NCI-H1417 (cell line): ENCODE measurements at regions not wholly inside any gene's neighbourhood (a gene's known extent, or its start where the extent isn't known, plus 50 kb on each side); places are given as distances from the start of the nearest gene placed in this dataset.
A peak's percentile ranks its signal among the peaks of the same experiment; 100 is the strongest.

Experiments used
- DNase-seq, 3 experiments: peaks; one replicate each; lab custom pipeline; 2025; lab: John Stamatoyannopoulos, UW

DNA sequence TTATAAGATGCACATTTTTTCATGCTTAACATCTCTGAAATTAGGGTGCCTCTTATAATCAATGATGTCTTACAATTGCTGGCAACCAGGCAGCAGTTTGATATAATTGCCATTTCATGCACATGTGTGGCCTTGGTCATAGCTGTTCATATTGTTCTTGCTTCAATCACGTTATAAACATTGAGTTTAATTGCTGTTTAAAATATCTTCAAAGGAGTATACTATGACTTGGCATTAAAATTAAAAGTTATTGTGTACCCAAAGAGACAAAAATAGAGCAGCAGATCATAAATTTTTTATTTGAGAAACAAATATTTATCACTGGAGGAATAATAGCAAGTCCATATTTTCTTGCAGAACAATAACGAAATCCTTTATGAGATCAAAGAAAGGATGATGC lies 325.5 kb downstream of the LMX1A start:
- DNase-seq = no peak

DNA sequence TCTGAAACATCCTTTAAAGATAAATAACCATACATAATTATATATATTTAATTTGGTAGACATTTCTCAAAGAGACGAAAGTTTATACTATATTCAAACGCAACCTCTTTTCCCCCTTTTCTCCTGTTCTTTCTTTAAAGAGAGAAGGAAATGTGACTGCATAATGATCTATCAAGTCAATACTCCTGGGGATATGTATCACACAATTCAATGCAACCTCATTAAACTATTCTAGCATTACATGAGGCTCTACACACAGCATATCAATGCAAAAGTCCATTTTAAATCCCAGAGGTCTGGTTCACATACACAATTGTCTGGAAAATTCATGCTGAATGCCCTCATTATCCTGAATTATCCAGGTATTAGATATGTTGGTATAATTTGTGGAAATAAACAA lies 330.7 kb downstream of the LMX1A start:
- no peak for DNase-seq

DNA sequence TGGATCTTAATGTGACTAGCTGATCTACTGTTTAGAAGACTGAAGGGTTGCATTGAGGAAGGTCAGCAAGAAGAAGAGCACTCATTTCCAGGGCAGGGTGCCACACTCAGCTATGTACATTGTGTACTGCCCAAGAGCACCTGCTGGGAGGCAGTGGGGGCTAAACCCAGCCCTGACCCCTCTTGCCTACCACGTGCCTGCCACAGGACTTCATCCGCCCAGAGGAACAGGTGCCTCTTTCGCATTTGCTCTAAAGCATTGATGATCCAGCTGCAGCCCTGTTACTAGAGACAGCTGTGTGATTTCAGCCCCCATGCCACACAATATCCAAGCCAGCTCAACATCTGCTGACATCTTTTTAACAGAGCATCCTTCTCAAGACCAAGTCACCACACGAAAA lies 341.8 kb downstream of the LMX1A start:
- DNase-seq = no peak

DNA sequence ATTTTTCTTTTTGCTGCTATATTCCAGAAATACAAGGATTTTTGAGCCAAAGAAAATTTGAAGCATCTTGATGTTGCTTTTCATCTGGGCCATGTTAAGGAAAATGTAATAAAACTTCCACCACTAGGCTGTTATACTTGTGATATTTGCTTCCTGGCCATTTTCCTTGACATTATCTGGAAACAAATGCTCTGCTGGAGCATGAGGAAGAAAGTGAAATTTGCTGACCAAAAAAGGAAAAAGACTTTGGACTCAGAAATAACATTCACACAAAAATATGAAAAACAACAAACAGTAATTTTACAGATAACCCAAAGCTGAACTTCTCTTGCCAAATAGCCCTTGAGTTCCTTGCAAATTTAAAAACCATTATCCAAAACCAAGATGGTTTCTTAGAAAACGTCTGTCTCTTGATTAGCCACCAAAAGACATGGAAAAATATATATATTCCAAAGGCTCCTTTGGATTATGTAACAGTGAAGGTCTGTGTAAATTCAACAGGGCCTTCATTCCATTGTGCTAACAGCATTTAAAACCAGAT lies 344.5 kb downstream of the LMX1A start:
- DNase-seq = no peak

DNA sequence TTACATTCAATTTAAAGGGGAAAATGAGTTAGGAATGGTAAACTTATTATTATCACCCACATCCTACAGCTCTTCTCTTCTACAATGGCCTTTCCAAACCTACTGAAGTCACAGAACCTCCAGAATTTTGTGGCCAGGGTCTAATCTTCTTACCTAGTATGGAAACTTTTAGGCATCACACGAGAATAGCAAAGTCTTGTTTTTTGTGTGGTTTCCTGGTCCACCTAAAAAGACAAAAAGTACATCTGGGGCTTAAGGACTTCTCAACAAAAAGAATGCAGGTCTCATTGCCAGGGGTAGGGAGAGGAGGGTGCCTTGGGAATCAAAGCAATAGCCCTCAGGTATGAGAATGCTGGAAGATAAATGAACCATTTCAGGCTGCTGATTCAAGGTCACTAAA lies 345.3 kb downstream of the LMX1A start:
- no peak for DNase-seq

DNA sequence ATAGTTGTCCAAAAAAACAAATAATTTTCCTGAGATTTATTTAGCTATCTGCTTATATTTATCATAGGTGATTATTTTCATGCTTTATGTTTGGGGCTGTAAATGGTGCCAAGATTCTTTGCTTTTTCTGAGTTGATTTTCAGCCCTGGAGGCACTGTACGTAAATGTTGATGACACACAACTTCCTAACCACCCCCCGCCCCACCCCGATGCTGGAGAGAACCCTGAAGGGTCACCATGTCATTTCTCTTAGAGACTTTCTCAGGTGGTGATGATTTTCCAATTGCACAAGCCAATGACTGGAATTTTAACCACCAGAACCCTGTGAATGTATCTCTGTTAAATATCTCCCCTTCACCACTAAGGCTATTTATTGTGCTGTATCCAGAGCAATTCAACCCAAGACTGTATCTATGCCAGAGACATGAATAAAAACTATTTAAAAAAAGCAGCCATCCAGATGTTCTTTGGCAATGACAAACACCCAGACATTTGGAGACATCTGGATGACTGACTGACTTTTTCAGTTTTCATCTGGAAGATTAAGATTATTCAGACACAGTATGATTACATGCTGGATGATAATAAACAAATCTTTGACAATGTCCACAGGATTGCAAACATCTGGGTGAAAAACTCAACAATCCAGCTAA lies 346.0 kb downstream of the LMX1A start:
- DNase-seq = no peak

DNA sequence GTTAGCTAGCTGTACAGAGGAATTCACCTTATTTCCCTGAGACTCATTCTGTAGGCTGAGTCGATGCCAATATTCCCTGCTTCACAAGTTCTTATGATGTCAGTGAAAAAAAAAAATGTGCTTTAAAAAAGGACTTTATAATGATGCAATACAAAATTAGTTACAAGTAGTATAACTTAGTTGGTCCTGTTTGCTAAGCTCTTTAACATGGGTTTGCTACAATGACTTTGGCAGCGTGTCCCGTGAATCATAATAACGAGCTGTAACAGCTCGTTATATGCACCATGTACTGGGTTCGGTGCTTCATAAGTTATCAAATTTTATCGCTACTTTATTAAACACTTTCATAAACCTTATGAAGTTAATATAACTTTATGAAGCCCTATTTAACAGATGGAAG lies 349.7 kb downstream of the LMX1A start:
- DNase-seq = no peak

DNA sequence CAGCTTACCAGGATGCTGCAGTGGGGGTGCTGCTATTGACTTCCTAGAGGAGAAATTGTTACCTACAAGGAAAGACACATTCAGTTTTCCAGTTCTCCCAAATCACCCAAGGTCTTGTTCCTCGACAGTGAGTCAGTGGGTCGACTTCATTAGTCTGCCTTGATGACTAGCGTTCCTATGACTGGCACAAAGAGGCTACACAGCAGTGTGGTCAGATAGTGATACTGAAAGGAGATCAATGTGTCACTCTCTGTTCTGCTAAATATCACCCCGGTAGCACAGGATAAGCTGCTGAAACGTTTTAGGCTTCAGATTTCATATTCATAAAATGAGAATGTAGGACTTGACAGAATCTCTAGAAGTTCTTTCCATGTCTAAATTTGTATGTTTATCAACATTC lies 357.4 kb downstream of the LMX1A start:
- no peak for DNase-seq

DNA sequence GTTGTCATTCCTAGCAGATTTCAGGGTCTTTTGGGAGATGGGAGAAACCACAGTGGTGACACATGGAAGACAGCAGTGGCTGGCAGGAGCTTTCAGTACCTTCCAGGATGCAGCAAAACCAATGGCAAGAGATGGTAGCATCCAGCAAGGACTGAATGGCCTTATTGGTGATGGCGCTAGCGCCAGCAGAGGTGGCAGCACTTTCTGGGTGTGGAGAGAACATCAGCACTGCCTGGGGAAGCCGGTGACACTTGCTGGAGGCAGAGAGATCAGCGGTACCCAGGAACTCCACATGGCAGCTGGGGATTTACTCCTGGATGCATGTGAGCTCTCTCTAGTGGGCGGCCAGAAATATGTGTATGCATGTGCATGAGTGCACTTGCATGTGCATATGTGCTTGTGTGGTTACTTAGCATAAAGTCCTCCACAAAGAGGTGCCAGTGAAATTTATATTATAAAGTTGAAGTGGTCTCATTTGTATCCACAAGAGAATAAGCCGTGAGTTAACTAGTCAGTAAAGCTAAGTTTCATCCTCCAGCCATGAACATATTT lies 364.7 kb downstream of the LMX1A start:
- DNase-seq = peak in 1 of 3 experiments; percentile 83

DNA sequence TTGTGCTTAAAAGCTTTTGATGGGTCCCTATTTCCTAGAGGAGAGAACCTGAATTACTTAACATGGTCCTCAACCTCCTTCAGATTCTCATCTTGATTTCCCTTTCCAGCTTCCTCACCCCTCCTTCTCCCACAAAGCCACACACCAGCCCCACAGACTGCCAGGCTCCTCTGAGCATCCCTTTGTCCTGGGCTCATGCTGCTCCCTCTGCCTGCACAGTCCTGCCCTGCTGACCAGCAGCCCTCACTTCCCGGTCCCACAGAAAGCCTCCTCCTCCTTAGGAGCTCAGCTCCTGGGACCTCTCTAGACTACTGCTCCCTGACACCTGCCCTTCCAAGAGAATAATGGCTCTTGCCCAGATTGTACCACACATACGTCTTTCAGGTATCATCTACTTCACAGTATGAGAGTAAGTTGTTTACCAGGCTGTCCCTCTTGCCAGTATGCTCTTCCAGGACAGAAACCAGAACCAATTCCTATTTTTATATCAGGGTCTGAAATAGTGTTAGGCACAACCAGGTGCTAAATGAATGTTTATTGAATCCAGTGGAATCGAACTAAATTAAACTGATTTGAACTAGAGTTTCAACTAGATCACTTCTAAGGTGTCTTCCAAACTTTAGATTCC lies 373.4 kb downstream of the LMX1A start:
- DNase-seq = no peak

DNA sequence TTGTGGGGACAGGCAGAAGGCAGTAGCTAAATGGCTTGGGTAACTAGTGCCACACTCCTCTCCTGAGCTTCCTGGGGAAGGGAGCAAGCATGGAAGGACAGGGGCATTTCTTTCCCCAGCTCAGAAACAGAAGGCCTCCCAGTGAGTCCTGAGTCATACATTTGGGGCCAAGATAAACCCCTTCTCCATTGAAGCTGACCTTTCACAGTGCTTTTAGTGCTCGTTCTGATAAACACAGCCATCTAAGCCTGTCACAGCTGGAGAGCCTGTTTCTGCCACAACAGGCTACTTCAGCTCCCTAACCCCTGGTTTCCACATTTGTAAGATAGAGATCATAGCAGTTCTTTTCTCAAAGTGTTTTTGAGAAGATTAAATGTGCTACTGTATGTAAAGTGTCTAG lies 374.0 kb downstream of the LMX1A start:
- no peak for DNase-seq

DNA sequence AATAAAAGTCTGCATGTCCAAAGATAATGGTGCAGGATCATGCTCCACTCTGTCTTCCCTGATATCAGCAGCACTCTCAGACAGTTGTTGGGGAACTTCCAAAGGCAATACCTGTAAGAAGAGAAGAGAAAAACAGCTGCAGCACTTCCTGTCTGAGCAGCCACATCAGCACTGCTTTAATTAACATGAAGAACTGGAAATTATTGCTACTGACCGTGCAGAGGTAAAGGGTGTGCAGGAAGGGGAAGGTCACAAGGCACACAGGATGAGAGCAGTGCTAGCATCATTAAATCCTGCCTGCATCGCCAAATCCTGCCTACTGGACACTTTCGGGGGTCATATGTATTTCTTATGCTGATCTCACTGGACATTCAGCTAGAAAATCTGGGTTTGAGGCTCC lies 379.0 kb downstream of the LMX1A start:
- peak in 1 of 3 experiments; percentile 10 for DNase-seq

DNA sequence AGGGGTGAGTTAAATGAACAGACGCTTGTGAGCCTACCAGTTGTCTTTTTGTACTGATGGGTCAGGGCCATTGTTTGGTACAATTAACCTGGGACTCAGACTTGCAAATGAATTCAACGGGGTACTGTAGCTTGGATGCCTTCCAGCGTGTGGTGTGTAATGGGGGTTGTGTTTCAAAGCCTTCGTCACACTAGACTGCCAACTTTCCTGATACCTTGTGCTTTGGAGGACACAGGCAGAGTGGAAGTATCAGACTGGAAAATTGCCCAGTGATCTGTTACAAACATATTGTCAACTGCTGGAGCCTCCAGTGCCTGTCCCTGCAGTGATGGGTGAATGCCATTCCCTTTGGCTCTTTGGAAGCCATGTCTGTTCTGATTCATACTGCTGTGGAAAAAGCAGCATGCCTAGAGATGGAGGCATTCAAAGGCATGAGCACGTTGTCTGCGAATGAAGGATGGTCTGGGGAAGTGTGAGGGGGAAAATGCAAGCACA lies 384.5 kb downstream of the LMX1A start:
- peak in 1 of 3 experiments; percentile 53 for DNase-seq

DNA sequence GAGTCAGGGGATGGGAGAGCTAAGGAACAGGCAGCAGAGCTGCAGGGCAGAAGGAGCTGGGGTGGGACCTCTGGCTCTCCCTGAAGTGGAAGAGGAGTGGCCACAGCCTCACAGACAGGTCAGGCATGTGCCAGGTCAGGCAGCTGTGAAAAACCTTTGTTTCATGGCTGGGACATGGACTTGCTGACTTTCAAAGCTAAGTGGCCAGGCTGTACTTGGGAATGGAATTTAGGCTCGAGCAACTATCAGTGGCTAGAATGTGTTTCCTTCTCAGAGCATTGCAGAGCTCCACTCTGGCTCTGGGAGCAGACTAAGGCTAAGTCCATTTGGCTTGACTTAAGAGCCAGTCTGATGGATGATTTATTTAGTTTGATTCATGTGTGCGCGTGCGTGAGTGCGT lies 385.1 kb downstream of the LMX1A start:
- no peak for DNase-seq

DNA sequence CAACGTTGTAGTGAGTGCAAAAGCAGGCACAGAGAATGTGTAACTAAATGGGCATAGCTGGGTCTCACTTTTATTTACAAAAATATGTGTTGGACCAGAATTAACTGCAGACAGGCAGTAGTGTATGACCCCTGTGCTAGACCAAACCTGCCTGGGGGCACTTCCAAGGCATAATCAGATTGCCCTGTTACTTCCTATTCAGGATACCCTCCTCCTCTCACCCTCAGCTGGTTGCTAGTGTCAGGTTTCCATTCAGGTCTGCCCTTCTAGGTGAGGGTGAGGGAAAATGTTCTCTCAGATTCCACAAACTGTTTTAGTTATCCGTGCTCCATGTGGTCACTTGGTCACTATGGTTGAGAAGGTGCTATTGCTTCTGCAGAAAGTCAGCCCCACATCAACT lies 387.3 kb downstream of the LMX1A start:
- DNase-seq = peak in 1 of 3 experiments; percentile 9

DNA sequence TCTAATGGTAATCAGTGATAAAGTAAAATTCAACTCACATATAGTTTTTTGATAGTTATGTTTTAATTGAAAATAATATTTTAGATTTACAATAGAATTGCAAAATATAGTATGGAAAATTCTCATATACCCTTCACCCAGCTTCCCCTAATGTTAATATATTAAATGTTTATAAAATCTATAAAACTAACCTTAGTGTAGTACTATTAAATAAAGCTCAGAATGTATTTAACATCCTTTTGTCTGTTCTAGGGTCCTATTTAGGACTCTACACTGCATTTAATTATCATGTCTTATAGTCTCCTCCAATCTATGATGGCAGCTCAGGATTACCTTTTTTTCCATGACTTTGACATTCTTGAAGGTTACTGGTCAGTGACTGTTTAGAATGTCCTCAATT lies 389.2 kb downstream of the LMX1A start:
- no peak for DNase-seq

DNA sequence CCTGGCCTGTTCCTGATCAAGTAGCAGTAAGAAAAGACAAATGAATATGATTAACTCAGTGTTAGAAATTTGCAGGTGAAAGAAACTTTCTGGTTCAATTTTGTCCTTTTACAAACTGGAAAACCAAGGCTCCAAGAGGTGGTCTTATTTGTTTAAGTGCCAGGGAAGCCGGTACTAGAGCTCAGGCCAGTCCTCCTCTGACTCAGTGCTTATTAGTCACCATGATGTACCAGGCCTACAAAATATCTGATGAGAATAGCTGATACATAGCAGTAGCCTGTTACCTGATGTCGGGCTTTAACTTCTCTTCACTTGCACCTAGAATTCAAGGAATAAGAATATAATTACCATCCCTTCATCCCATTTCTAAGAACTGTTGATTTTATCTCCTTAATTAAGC lies 394.8 kb downstream of the LMX1A start:
- no peak for DNase-seq

DNA sequence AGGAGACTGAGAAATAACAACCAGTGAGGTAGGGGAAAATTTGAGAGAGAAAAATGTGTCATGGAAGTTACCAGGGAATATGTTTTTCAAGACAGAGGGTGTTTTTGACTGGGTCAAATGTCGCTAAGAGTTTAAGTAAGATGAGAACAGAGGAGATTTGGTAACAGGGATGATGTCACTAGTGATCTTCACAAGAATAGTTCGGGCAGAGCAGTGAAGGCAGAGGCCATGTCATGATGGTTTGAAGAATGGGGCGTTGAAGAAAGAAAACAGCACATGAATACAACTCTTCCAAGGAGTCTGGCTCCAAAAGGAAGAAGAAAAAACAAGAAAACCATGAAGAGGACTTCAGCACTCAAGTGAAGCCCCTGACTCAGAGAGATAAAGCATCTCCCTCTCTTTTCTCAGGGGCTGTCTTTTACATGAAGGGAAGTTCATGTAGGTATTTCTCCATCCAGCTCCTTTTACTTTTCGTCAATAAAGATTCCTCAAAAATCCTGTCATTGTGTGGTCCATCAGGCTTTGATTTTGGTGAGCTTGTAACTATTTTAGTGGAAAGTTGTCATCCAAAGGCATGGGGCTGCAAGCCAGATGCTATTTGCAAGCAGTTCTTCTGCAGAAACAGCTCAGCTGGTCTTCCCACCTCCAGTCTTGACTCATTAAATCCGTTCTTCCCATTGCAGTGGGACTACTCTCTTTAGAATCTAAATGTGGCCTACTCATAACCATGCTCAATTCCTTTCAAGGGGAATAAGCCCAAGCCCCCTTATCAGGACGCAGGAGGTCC lies 397.3 kb downstream of the LMX1A start:
- DNase-seq = no peak

DNA sequence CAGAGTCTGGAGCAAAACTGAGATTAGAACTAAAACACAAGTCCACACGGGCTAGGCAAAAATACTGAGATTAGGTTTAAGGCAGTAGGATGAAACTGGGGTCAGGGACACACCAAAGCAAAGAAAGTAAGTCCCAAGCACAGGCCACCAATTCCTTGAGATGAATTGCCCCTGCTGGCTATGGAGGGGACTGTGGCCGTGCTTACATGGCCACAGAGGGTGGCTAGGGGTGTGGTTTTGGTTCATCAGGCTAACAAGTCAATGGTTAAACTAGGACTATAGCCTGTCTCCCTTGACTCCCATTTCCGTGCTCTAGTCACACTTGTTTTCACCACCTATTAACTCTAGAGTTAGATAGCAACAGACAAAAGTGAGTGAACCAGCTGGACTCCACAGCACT lies 394.8 kb downstream of the PBX1 start:
- DNase-seq = no peak

DNA sequence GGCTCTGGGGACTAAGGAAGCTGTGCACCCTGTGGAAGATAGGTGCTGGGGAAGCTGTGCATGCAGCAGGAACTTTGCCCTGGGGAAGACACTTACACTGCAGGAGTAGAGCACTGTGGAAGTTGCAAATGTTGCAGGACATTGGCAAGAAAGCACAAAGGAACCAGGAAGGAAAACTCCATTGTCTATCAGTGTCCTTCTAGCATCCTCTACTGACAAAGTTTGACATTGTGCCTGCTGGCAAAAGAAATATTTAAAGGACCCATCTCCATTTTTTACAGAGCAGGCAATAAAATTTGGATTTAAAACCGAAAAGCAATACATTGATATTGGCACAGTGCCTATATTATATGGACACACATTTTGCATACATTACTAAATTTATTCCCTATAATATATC lies 394.1 kb downstream of the PBX1 start:
- no peak for DNase-seq

DNA sequence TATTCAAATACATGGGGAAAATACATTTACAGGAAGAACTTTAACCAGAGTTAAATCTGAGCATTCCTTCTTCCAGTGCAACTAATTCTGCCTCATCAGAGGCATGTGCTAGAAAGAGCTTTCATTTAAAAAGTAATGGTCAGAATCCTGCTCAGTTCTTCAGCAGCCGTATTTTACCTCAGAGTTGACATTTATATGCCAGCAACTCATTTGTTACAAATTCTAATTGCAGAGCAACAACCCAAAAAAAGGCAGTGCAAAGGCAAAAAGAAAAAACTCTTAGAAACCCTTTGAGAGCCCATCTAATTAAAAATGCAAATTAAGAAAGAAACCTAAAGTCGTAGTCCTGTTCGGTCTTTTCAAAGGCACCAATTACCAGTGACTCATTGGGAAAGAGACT lies 392.5 kb downstream of the PBX1 start:
- DNase-seq = no peak

DNA sequence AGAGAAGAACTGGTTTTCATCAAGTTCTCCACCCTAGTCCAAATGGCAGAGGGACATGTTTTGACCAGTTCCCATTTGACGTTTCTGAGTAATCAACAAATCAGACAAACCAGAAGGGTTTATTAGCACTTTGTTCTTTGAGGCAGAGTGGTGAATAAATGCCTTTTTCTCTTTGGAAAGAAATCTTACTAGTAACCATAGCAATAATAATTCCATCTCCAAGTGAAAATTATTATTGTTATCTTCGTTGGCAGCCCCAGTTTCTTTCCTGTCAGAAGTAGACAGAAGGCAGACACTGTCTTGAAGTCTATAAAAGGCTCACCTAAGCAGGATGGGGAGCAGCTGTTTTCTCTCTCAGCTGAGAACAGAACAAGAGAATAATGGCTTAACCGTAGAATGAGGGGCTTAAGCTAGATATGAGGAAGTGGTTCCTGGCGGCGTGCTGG lies 391.6 kb downstream of the PBX1 start:
- DNase-seq = no peak
